SK-N-MC (cell line): ENCODE measurements at regions not wholly inside any gene's neighbourhood (a gene's known extent, or its start where the extent isn't known, plus 50 kb on each side); places are given as distances from the start of the nearest gene placed in this dataset.

Experiments
- EZH2 ChIP-seq: fragments of 200-600 bp; sonication (generic); IDR thresholded peaks from one replicate; pipeline ENCODE4 v1.6.1; 2017; ENCODE audit warnings: antibody characterized with exemption
- FOXP2 ChIP-seq: optimal IDR thresholded peaks from 2 replicates; pipeline ENCODE3; 2011; ENCODE audit warnings: mild to moderate bottlenecking, moderate library complexity; ENCODE audit not compliant: insufficient read depth; ENCODE audit errors: extremely low read length, control extremely low read depth
- POLR2AphosphoS5 ChIP-seq: IDR thresholded peaks from 2 replicates; pipeline ENCODE4 v1.6.1; 2012; ENCODE audit warnings: mild to moderate bottlenecking, low read depth, low read length, borderline replicate concordance

- no peak for TF ChIP-seq EZH2
- no peak for TF ChIP-seq POLR2AphosphoS5
- no peak for TF ChIP-seq FOXP2
Observed at GRCh38 chr7:124191713-124192112, 158.8 kb upstream of the TMEM229A start.
